ENCODE measurements at regions not wholly inside any gene's neighbourhood (a gene's known extent, or its start where the extent isn't known, plus 50 kb on each side); places are given as distances from the start of the nearest gene placed in this dataset.

DNA sequence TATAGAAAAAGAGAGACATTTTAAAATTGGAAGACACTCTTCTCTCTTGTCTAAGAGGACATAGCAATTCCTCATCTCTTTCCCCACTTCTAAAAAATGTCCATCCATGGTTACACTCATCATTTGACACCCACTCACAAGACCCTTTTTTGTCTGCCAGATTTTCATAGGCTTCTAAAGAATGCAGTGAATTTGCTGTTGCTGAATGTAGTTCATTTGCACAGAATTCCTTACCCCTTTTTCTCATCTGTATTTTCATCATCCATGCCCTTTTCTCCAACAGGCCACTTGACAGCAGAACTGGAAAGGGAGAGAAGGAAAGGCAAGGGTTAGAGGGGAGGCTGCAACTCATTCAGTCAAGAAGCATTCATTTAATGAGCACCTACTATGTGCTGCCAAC, 128.0 kb downstream of the NUAK1 start:
- TF ChIP-seq CTCF (IDR thresholded peaks at IDR 0.05 in 2 of 3, conservative IDR thresholded peaks at IDR 0.05 in 1 of 3; ENCODE audit: borderline replicate concordance in 1 of 3, insufficient read depth in 1 of 3, low read depth in 2 of 3, low read length in 2 of 3) (no peak), EZH2 (IDR thresholded peaks at IDR 0.05) (no peak), ELF1 (IDR thresholded peaks at IDR 0.05; ENCODE audit: borderline replicate concordance, low read depth) (no peak), EGR1 (IDR thresholded peaks at IDR 0.05; ENCODE audit: low read depth) (no peak), RAD21 (IDR thresholded peaks at IDR 0.05; ENCODE audit: low read depth) (no peak), MAX (IDR thresholded peaks at IDR 0.05) (no peak), POLR2A (IDR thresholded peaks at IDR 0.05; ENCODE audit: borderline replicate concordance, extremely low read depth, insufficient read depth, insufficient read length) (no peak), SIN3A (IDR thresholded peaks at IDR 0.05; ENCODE audit: low read depth) (no peak), EZH2phosphoT487 (IDR thresholded peaks at IDR 0.05; ENCODE audit: borderline replicate concordance) (no peak), POLR2AphosphoS5 (IDR thresholded peaks at IDR 0.05; ENCODE audit: low read depth, low read length) (no peak), JUND (IDR thresholded peaks at IDR 0.05) (no peak)
